WTC11 (cell line): ENCODE measurements at regions not wholly inside any gene's neighbourhood (a gene's known extent, or its start where the extent isn't known, plus 50 kb on each side); places are given as distances from the start of the nearest gene placed in this dataset.

Experiments used
- ATAC-seq: fragments of 200-7000 bp; cut with Tn5 transposase; 2 replicates; pipeline ENCODE4 v1.10.0; 2021; ENCODE audit warnings: mild to moderate bottlenecking, moderate library complexity
- CTCF ChIA-PET: fragments of 300-600 bp; sonication (Branson Sonifier 250); formaldehyde crosslinking; loops from one replicate; lab custom pipeline; 2021; ENCODE audit warnings: antibody characterized with exemption; lab: Charles Lee
- POLR2A ChIA-PET: fragments of 350-600 bp; sonication (Branson Sonifier 250); formaldehyde crosslinking; loops from one replicate; lab custom pipeline; 2021; ENCODE audit warnings: antibody characterized with exemption; lab: Charles Lee
- DNase-seq: peaks from one replicate; pipeline ENCODE4 v3.0.0; 2021; ENCODE audit warnings: low spot score
- H3K27ac Mint-ChIP-seq: 2 replicates; pipeline ENCODE4 v1.8.0; 2021; ENCODE audit warnings: mixed read lengths
- H3K27me3 Mint-ChIP-seq: 2 replicates; pipeline ENCODE4 v1.8.0; 2021; ENCODE audit warnings: low read depth, mild to moderate bottlenecking, moderate library complexity, mixed read lengths
- H3K36me3 Mint-ChIP-seq: 2 replicates; pipeline ENCODE4 v1.8.0; 2021; ENCODE audit warnings: mixed read lengths
- H3K4me1 Mint-ChIP-seq: 2 replicates; pipeline ENCODE4 v1.8.0; 2022; ENCODE audit warnings: mixed read lengths
- H3K4me3 Mint-ChIP-seq: 2 replicates; pipeline ENCODE4 v1.8.0; 2021; ENCODE audit warnings: mild to moderate bottlenecking, moderate library complexity, mixed read lengths
- H3K9me3 Mint-ChIP-seq: 2 replicates; pipeline ENCODE4 v1.8.0; 2021; ENCODE audit warnings: mixed read lengths
- ATF3 ChIP-seq: sonication (generic); formaldehyde crosslinking; conservative IDR thresholded peaks from 2 replicates; pipeline ENCODE4 v1.8.1; 2022; ENCODE audit warnings: mild to moderate bottlenecking, missing genetic modification reagents
- CBFB ChIP-seq: sonication (generic); formaldehyde crosslinking; IDR thresholded peaks from 2 replicates; pipeline ENCODE4 v1.8.1; 2022; ENCODE audit warnings: mild to moderate bottlenecking, low read depth, missing genetic modification reagents
- CDX4 ChIP-seq: fragments of 250-450 bp; sonication (Bioruptor Pico); IDR thresholded peaks from 2 replicates; pipeline ENCODE4 v1.9.0; 2021; ENCODE audit warnings: moderate library complexity, mild to moderate bottlenecking, inconsistent platforms, borderline replicate concordance
- CREB1 ChIP-seq: sonication (generic); formaldehyde crosslinking; IDR thresholded peaks from 2 replicates; pipeline ENCODE4 v1.8.0; 2023; ENCODE audit warnings: mild to moderate bottlenecking, missing genetic modification reagents
- CTCF ChIP-seq: fragments of 200-600 bp; IDR thresholded peaks from 2 replicates; pipeline ENCODE4 v1.8.0; 2022; ENCODE audit warnings: antibody characterized with exemption
- E2F1 ChIP-seq: sonication (generic); formaldehyde crosslinking; IDR thresholded peaks from 2 replicates; pipeline ENCODE4 v1.8.0; 2022; ENCODE audit warnings: mild to moderate bottlenecking, missing genetic modification reagents
- ELF4 ChIP-seq: sonication (generic); formaldehyde crosslinking; IDR thresholded peaks from 2 replicates; pipeline ENCODE4 v1.8.1; 2022; ENCODE audit warnings: low read depth, mild to moderate bottlenecking, moderate library complexity, missing genetic modification reagents
- GABPB1 ChIP-seq: sonication (generic); formaldehyde crosslinking; IDR thresholded peaks from 2 replicates; pipeline ENCODE4 v1.8.1; 2023; ENCODE audit warnings: mild to moderate bottlenecking, missing genetic modification reagents
- IRF1 ChIP-seq: sonication (generic); formaldehyde crosslinking; IDR thresholded peaks from 2 replicates; pipeline ENCODE4 v1.8.0; 2023; ENCODE audit warnings: missing genetic modification reagents
- NFE2L1 ChIP-seq: sonication (generic); formaldehyde crosslinking; IDR thresholded peaks from 2 replicates; pipeline ENCODE4 v1.8.1; 2023; ENCODE audit warnings: missing genetic modification reagents
- NR2C2 ChIP-seq: sonication (generic); formaldehyde crosslinking; IDR thresholded peaks from 2 replicates; pipeline ENCODE4 v1.8.0; 2022; ENCODE audit warnings: mild to moderate bottlenecking, missing genetic modification reagents
- PRDM15 ChIP-seq: sonication (generic); formaldehyde crosslinking; IDR thresholded peaks from 2 replicates; pipeline ENCODE4 v1.8.0; 2022; ENCODE audit warnings: missing genetic modification reagents
- SMAD4 ChIP-seq: sonication (generic); formaldehyde crosslinking; IDR thresholded peaks from 2 replicates; pipeline ENCODE4 v1.8.0; 2022; ENCODE audit warnings: mild to moderate bottlenecking, missing genetic modification reagents
- SOX15 ChIP-seq: fragments of 250-450 bp; sonication (Bioruptor Pico); IDR thresholded peaks from 2 replicates; pipeline ENCODE4 v1.9.0; 2021; ENCODE audit warnings: mild to moderate bottlenecking
- STAT6 ChIP-seq: sonication (generic); formaldehyde crosslinking; conservative IDR thresholded peaks from 2 replicates; pipeline ENCODE4 v1.8.1; 2023; ENCODE audit warnings: mild to moderate bottlenecking, low read depth, missing genetic modification reagents, moderate library complexity
- TCF7 ChIP-seq: sonication (generic); formaldehyde crosslinking; IDR thresholded peaks from 2 replicates; pipeline ENCODE4 v1.8.0; 2022; ENCODE audit warnings: mild to moderate bottlenecking, low read depth, missing genetic modification reagents, moderate library complexity
- TEAD4 ChIP-seq: sonication (generic); formaldehyde crosslinking; IDR thresholded peaks from 2 replicates; pipeline ENCODE4 v1.8.0; 2022; ENCODE audit warnings: mild to moderate bottlenecking, missing genetic modification reagents
- TP53 ChIP-seq: sonication (generic); formaldehyde crosslinking; IDR thresholded peaks from 2 replicates; pipeline ENCODE4 v1.8.1; 2023; ENCODE audit warnings: mild to moderate bottlenecking, missing genetic modification reagents
- ZNF263 ChIP-seq: sonication (generic); formaldehyde crosslinking; IDR thresholded peaks from 2 replicates; pipeline ENCODE4 v1.8.1; 2022; ENCODE audit warnings: low read depth, mild to moderate bottlenecking, moderate library complexity, missing genetic modification reagents
- ZNF416 ChIP-seq: fragments of 250-450 bp; sonication (Bioruptor Pico); IDR thresholded peaks from 2 replicates; pipeline ENCODE4 v1.9.0; 2021; ENCODE audit warnings: mild to moderate bottlenecking, inconsistent platforms
- ZNF423 ChIP-seq: fragments of 250-450 bp; sonication (Bioruptor Pico); IDR thresholded peaks from 2 replicates; pipeline ENCODE4 v2.1.2; 2022; ENCODE audit warnings: mild to moderate bottlenecking, moderate library complexity

GRCh38 chr4:177505171-177505615, 63.0 kb upstream of the AGA start:
- Mint-ChIP-seq H3K27me3 (no peaks in the 10 kb centered on the region), H3K4me3 (no peak overlapping the region), H3K36me3 (peaks cover 11% of the 10 kb centered on the region), H3K27ac (no peak overlapping the region), H3K4me1 (peaks cover 33% of the 10 kb centered on the region), H3K9me3 (peaks cover 12% of the 10 kb centered on the region)
- ChIA-PET POLR2A (no interaction called here), CTCF (interaction anchor here (0.7 to 2.4 kb wide), 13 partner anchors 9 to 581 kb away, joined by 3 to 10 read pairs (median 4); no protein-coding TSS in a partner anchor)
- ATAC-seq (peak; percentile 97), DNase-seq (peak; percentile 65)
- peak; percentile 49; the same call in 1 of the 2 replicates for TF ChIP-seq NFE2L1 (CRISPR knock-in tag)
- no peak for TF ChIP-seq ZNF263 (CRISPR knock-in tag)

GRCh38 chr4:177508662-177509061, 66.4 kb upstream of the AGA start:
- Mint-ChIP-seq H3K27ac (no peak overlapping the region), H3K4me3 (no peak overlapping the region), H3K27me3 (no peaks in the 10 kb centered on the region), H3K4me1 (peaks cover 36% of the 10 kb centered on the region), H3K9me3 (peaks cover 4% of the 10 kb centered on the region), H3K36me3 (peaks cover 3% of the 10 kb centered on the region; the same call in 1 of the 2 replicates)
- ChIA-PET POLR2A (no interaction called here), CTCF (interaction anchor here (0.7 kb wide), 1 partner anchor 15 kb away, joined by 3 read pairs; no protein-coding TSS in a partner anchor)
- no peak for TF ChIP-seq SMAD4 (CRISPR knock-in tag)
- TF ChIP-seq ZNF423 (CRISPR knock-in tag): no peak
- no peak for TF ChIP-seq TCF7
- no peak for TF ChIP-seq ATF3 (CRISPR knock-in tag)
- no peak for TF ChIP-seq GABPB1 (CRISPR knock-in tag)
- no peak for TF ChIP-seq CREB1 (CRISPR knock-in tag)
- TF ChIP-seq ELF4 (CRISPR knock-in tag): no peak
- no peak for TF ChIP-seq E2F1 (CRISPR knock-in tag)
- no peak for TF ChIP-seq CBFB
- TF ChIP-seq CDX4 (CRISPR knock-in tag): no peak
- TF ChIP-seq CTCF: no peak
- ATAC-seq (no peak), DNase-seq (no peak)

GRCh38 chr4:177509226-177509745, 67.0 kb upstream of the AGA start:
- no peaks in the 10 kb centered on the region for H3K27me3 Mint-ChIP-seq
- ChIA-PET CTCF (no interaction called here), POLR2A (no interaction called here)
- no peak for ATAC-seq
- peaks cover 3% of the 10 kb centered on the region; the same call in 1 of the 2 replicates for H3K36me3 Mint-ChIP-seq
- H3K9me3 Mint-ChIP-seq: peaks cover 4% of the 10 kb centered on the region
- H3K27ac Mint-ChIP-seq: no peak overlapping the region
- no peak for DNase-seq
- no peak overlapping the region for H3K4me3 Mint-ChIP-seq
- peaks cover 31% of the 10 kb centered on the region for H3K4me1 Mint-ChIP-seq
- TF ChIP-seq IRF1 (CRISPR knock-in tag) (no peak), SOX15 (CRISPR knock-in tag) (no peak), STAT6 (CRISPR knock-in tag) (no peak), ZNF416 (CRISPR knock-in tag) (no peak), PRDM15 (CRISPR knock-in tag) (no peak), NR2C2 (CRISPR knock-in tag) (no peak), TEAD4 (CRISPR knock-in tag) (no peak), TP53 (CRISPR knock-in tag) (no peak)
